Neural cell (in vitro differentiated cells): ENCODE measurements at regions not wholly inside any gene's neighbourhood (a gene's known extent, or its start where the extent isn't known, plus 50 kb on each side); places are given as distances from the start of the nearest gene placed in this dataset.
"Not testable (repeated sequence)": the region's sequence is repeated elsewhere in the genome, so short reads cannot be mapped to it uniquely, and the experiment has no call there.

Experiments
- H2AFZ ChIP-seq: fragments of 200-600, 300-800 bp; sonication (generic), shearing (Covaris generic); 2 replicates; pipeline ENCODE4 v1.6.0; 2014; ENCODE audit warnings: low read depth, mild to moderate bottlenecking, antibody characterized with exemption, low read length, moderate library complexity
- H3F3A ChIP-seq: fragments of 200-600 bp; shearing (Covaris generic); 2 replicates; pipeline ENCODE4 v1.6.1; 2016; ENCODE audit warnings: mild to moderate bottlenecking, moderate library complexity, mixed read lengths, antibody characterized with exemption, low read length; ENCODE audit not compliant: insufficient read depth, poor library complexity, severe bottlenecking
- H3K27ac ChIP-seq: fragments of 200-600, 300-800 bp; sonication (generic), shearing (Covaris generic); 2 replicates; pipeline ENCODE4 v1.5.1; 2014; ENCODE audit warnings: mild to moderate bottlenecking, low read length, moderate library complexity
- H3K27me3 ChIP-seq: fragments of 300-800, 200-600 bp; sonication (generic), shearing (Covaris generic); 2 replicates; pipeline ENCODE4 v1.6.0; 2014; ENCODE audit warnings: mild to moderate bottlenecking, low read depth, low read length, moderate library complexity; ENCODE audit not compliant: insufficient read depth
- H3K36me3 ChIP-seq: fragments of 300-800, 200-600 bp; sonication (generic), shearing (Covaris generic); 2 replicates; pipeline ENCODE4 v1.5.1; 2014; ENCODE audit warnings: mild to moderate bottlenecking, antibody characterized with exemption, low read length, moderate library complexity; ENCODE audit not compliant: insufficient read depth
- H3K4me2 ChIP-seq: fragments of 300-800, 200-600 bp; sonication (generic), shearing (Covaris generic); 2 replicates; pipeline ENCODE4 v1.6.0; 2014; ENCODE audit warnings: mild to moderate bottlenecking, low read length
- H3K4me3 ChIP-seq: fragments of 300-800, 200-600 bp; sonication (generic), shearing (Covaris generic); 2 replicates; pipeline ENCODE4 v1.5.1; 2014; ENCODE audit warnings: mild to moderate bottlenecking, low read length, moderate library complexity
- H3K79me2 ChIP-seq: fragments of 200-600 bp; shearing (Covaris generic); replicated peaks from 2 replicates; pipeline ENCODE4 v1.6.0; 2014; ENCODE audit warnings: mild to moderate bottlenecking, low read length, moderate library complexity; ENCODE audit not compliant: insufficient read depth
- H3K9ac ChIP-seq: fragments of 300-800, 200-600 bp; sonication (generic), shearing (Covaris generic); 2 replicates; pipeline ENCODE4 v1.6.1; 2016; ENCODE audit warnings: mild to moderate bottlenecking, low read length, mixed read lengths
- H3K9me2 ChIP-seq: fragments of 200-600 bp; shearing (Covaris generic); 2 replicates; pipeline ENCODE4 v1.6.1; 2016; ENCODE audit warnings: mild to moderate bottlenecking, low read length, mixed read lengths; ENCODE audit not compliant: insufficient read depth
- H3K9me3 ChIP-seq: fragments of 200-600, 300-800 bp; sonication (generic), shearing (Covaris generic); 2 replicates; pipeline ENCODE4 v1.6.1; 2016; ENCODE audit warnings: mild to moderate bottlenecking, mixed run types, low read length, moderate library complexity, mixed read lengths
- H4K20me1 ChIP-seq: fragments of 200-600 bp; shearing (Covaris generic); 2 replicates; pipeline ENCODE4 v1.6.1; 2016; ENCODE audit warnings: mild to moderate bottlenecking, mixed run types; ENCODE audit not compliant: insufficient read depth
- EP300 ChIP-seq: fragments of 450-650 bp; conservative IDR thresholded peaks from 2 replicates; pipeline ENCODE4 v1.6.1; 2014; ENCODE audit warnings: antibody characterized with exemption, mild to moderate bottlenecking, moderate library complexity; ENCODE audit not compliant: poor library complexity, severe bottlenecking
- EZH2 ChIP-seq: fragments of 200-600, 300-800 bp; shearing (Covaris generic), sonication (generic); IDR thresholded peaks from 2 replicates; pipeline ENCODE4 v1.6.1; 2014; ENCODE audit warnings: antibody characterized with exemption, low read length, borderline replicate concordance, mild to moderate bottlenecking; ENCODE audit not compliant: insufficient read depth, poor library complexity, severe bottlenecking
- MXI1 ChIP-seq: fragments of 450-650 bp; conservative IDR thresholded peaks from 2 replicates; pipeline ENCODE4 v1.6.1; 2014; ENCODE audit warnings: antibody characterized with exemption, mild to moderate bottlenecking; ENCODE audit not compliant: poor library complexity, severe bottlenecking
- POLR2AphosphoS5 ChIP-seq: IDR thresholded peaks from 2 replicates; pipeline ENCODE4 v1.6.1; 2012
- RAD21 ChIP-seq: fragments of 450-650 bp; conservative IDR thresholded peaks from 2 replicates; pipeline ENCODE4 v1.6.1; 2014; ENCODE audit warnings: antibody characterized with exemption, mild to moderate bottlenecking, moderate library complexity
- SMC3 ChIP-seq: fragments of 450-650 bp; conservative IDR thresholded peaks from 2 replicates; pipeline ENCODE4 v1.6.1; 2014; ENCODE audit warnings: antibody characterized with exemption, mild to moderate bottlenecking, moderate library complexity; ENCODE audit not compliant: poor library complexity
- TAF1 ChIP-seq: IDR thresholded peaks from 2 replicates; pipeline ENCODE4 v1.6.1; 2012; ENCODE audit warnings: low read depth
- TF ChIP-seq, protein P1 (sequence below): IDR thresholded peaks from 2 replicates; pipeline ENCODE4 v1.6.1; 2012; ENCODE audit warnings: borderline replicate concordance
- TF ChIP-seq, protein P2 (sequence below): fragments of 450-650 bp; IDR thresholded peaks from 2 replicates; pipeline ENCODE4 v1.5.1; 2014; ENCODE audit warnings: antibody characterized with exemption, mild to moderate bottlenecking, moderate library complexity; ENCODE audit not compliant: poor library complexity, severe bottlenecking

DNA sequence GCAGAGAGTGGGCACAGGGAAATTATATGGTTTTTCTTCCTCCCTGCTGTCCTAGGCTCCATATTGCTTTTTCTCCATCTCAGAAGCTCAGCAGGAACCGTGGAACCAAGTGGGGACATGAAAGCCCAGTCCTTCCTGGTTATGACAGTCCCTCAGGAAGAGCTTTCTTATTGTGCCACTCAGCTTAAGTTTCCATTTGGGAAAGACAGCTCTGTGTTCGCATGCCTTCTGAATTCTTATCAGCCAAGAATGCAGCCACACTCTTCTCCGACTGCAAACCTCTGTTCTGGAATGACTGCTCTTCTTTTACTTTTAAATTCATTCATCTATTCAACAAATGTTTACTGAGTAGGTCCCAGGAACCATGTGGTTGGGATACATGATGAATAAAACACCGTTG, 58.0 kb upstream of the PPARGC1A start:
- no peaks in the 10 kb centered on the region for H3F3A ChIP-seq
- H3K27me3 ChIP-seq = no peaks in the 10 kb centered on the region
- H3K9me3 ChIP-seq = no peaks in the 10 kb centered on the region
- no peak overlapping the region for H3K27ac ChIP-seq
- no peak overlapping the region for H3K9ac ChIP-seq
- no peak overlapping the region for H3K4me2 ChIP-seq
- no peaks in the 10 kb centered on the region for H4K20me1 ChIP-seq
- no peak overlapping the region for H3K4me3 ChIP-seq
- H3K9me2 ChIP-seq = no peaks in the 10 kb centered on the region
- no peaks in the 10 kb centered on the region for H3K36me3 ChIP-seq
- H2AFZ ChIP-seq = no peak overlapping the region
- no peak for TF ChIP-seq RAD21
- TF ChIP-seq, protein P1, sequence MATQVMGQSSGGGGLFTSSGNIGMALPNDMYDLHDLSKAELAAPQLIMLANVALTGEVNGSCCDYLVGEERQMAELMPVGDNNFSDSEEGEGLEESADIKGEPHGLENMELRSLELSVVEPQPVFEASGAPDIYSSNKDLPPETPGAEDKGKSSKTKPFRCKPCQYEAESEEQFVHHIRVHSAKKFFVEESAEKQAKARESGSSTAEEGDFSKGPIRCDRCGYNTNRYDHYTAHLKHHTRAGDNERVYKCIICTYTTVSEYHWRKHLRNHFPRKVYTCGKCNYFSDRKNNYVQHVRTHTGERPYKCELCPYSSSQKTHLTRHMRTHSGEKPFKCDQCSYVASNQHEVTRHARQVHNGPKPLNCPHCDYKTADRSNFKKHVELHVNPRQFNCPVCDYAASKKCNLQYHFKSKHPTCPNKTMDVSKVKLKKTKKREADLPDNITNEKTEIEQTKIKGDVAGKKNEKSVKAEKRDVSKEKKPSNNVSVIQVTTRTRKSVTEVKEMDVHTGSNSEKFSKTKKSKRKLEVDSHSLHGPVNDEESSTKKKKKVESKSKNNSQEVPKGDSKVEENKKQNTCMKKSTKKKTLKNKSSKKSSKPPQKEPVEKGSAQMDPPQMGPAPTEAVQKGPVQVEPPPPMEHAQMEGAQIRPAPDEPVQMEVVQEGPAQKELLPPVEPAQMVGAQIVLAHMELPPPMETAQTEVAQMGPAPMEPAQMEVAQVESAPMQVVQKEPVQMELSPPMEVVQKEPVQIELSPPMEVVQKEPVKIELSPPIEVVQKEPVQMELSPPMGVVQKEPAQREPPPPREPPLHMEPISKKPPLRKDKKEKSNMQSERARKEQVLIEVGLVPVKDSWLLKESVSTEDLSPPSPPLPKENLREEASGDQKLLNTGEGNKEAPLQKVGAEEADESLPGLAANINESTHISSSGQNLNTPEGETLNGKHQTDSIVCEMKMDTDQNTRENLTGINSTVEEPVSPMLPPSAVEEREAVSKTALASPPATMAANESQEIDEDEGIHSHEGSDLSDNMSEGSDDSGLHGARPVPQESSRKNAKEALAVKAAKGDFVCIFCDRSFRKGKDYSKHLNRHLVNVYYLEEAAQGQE = no peak
- no peak for TF ChIP-seq SMC3
- TF ChIP-seq, protein P2, sequence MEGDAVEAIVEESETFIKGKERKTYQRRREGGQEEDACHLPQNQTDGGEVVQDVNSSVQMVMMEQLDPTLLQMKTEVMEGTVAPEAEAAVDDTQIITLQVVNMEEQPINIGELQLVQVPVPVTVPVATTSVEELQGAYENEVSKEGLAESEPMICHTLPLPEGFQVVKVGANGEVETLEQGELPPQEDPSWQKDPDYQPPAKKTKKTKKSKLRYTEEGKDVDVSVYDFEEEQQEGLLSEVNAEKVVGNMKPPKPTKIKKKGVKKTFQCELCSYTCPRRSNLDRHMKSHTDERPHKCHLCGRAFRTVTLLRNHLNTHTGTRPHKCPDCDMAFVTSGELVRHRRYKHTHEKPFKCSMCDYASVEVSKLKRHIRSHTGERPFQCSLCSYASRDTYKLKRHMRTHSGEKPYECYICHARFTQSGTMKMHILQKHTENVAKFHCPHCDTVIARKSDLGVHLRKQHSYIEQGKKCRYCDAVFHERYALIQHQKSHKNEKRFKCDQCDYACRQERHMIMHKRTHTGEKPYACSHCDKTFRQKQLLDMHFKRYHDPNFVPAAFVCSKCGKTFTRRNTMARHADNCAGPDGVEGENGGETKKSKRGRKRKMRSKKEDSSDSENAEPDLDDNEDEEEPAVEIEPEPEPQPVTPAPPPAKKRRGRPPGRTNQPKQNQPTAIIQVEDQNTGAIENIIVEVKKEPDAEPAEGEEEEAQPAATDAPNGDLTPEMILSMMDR = no peak
- no peak for TF ChIP-seq POLR2AphosphoS5
- no peak for TF ChIP-seq EP300
- no peak for TF ChIP-seq EZH2
- no peak for TF ChIP-seq MXI1
- TF ChIP-seq TAF1 = no peak
- H3K79me2 ChIP-seq = no peaks in the 10 kb centered on the region

DNA sequence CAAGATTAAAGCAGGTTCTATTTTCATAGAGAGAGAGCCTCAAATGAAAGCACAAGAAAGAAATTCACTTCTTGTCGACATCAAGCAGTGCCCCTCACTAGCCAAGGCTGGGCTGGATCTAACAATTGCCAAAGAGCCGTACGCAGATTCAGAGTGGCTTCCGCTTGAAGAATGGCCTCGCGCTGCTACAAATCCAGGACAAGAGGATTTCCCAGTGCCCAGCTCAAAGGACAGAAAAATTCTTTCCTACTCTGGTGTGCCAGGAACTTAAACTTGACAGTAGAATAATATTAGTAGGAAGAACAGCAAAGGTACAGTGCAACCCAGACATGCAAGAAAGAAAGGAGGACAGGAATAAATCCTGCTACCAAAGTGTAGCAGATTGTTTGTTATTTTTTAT, 56.5 kb upstream of the PPARGC1A start:
- Histone ChIP-seq H2AFZ (no peak overlapping the region), H3K4me2 (no peak overlapping the region), H3K9ac (no peak overlapping the region), H3K9me2 (no peaks in the 10 kb centered on the region), H3K36me3 (no peaks in the 10 kb centered on the region), H3K4me3 (no peak overlapping the region), H3K79me2 (no peaks in the 10 kb centered on the region), H3F3A (no peaks in the 10 kb centered on the region), H3K27me3 (no peaks in the 10 kb centered on the region), H4K20me1 (no peaks in the 10 kb centered on the region), H3K9me3 (no peaks in the 10 kb centered on the region), H3K27ac (no peak overlapping the region)
- TF ChIP-seq RAD21 = no peak

- Histone ChIP-seq H2AFZ (no peak overlapping the region), H3K79me2 (no peaks in the 10 kb centered on the region), H3K9me3 (no peaks in the 10 kb centered on the region), H4K20me1 (no peaks in the 10 kb centered on the region), H3K27me3 (no peaks in the 10 kb centered on the region), H3K9me2 (no peaks in the 10 kb centered on the region), H3K9ac (no peak overlapping the region), H3K4me3 (no peak overlapping the region), H3K27ac (no peak overlapping the region), H3F3A (no peaks in the 10 kb centered on the region), H3K36me3 (no peaks in the 10 kb centered on the region), H3K4me2 (no peak overlapping the region)
- TF ChIP-seq MXI1 (no peak), EP300 (no peak), TAF1 (no peak), SMC3 (no peak), POLR2AphosphoS5 (no peak)
Measured at GRCh38 chr4:23945451-23946017, 55.7 kb upstream of the PPARGC1A start.

GRCh38 chr4:23944556-23944955, 54.7 kb upstream of the PPARGC1A start:
- H2AFZ ChIP-seq, H3F3A ChIP-seq, H4K20me1 ChIP-seq, H3K9ac ChIP-seq, H3K9me2 ChIP-seq, H3K79me2 ChIP-seq, H3K27me3 ChIP-seq, H3K36me3 ChIP-seq, H3K27ac ChIP-seq, H3K4me2 ChIP-seq, H3K9me3 ChIP-seq, H3K4me3 ChIP-seq: not testable (repeated sequence)
